IMR-90 (cell line): ENCODE measurements at regions not wholly inside any gene's neighbourhood (a gene's known extent, or its start where the extent isn't known, plus 50 kb on each side); places are given as distances from the start of the nearest gene placed in this dataset.

Experiments used
- ATAC-seq: fragments of 200-7000 bp; cut with Tn5 transposase; 2 replicates; pipeline ENCODE4 v1.9.1; 2020; ENCODE audit warnings: low read depth, mild to moderate bottlenecking, moderate library complexity
- BruUV-seq: library from RNA; stranded (reverse); fragments of 400-500 nt; replicated peaks from 2 replicates; lab custom pipeline; 2021; lab: Mats Ljungman, UMichigan
- CTCF ChIA-PET: fragments of 300-600 bp; formaldehyde crosslinking; extraction: SDS; loops from one replicate; lab custom pipeline; 2021; ENCODE audit warnings: antibody characterized with exemption; lab: Yijun Ruan, JAX
- POLR2A ChIA-PET: fragments of 300-600 bp; sonication (Branson Sonifier 250); formaldehyde crosslinking; loops from one replicate; lab custom pipeline; 2022; ENCODE audit warnings: antibody characterized with exemption; ENCODE audit not compliant: unreplicated experiment; lab: Charles Lee
- DNase-seq: peaks from one replicate; pipeline ENCODE4 v3.0.0; 2013
- H2AFZ ChIP-seq: replicated peaks from 2 replicates; pipeline ENCODE3; 2013; ENCODE audit warnings: low read length, mild to moderate bottlenecking; ENCODE audit not compliant: poor library complexity
- H2AK5ac ChIP-seq: 2 replicates; pipeline ENCODE4 v1.6.1; 2013; ENCODE audit warnings: low read depth, low read length, inconsistent platforms
- H2AK9ac ChIP-seq: replicated peaks from 2 replicates; pipeline ENCODE3; 2013; ENCODE audit warnings: mild to moderate bottlenecking, low read depth, low read length, moderate library complexity; ENCODE audit not compliant: poor library complexity
- H2BK120ac ChIP-seq: 2 replicates; pipeline ENCODE4 v1.6.1; 2013; ENCODE audit warnings: low read depth, low read length, inconsistent platforms
- H2BK15ac ChIP-seq: 3 replicates; pipeline ENCODE4 v1.6.1; 2013; ENCODE audit warnings: low read depth, low read length, inconsistent platforms
- H2BK20ac ChIP-seq: 2 replicates; pipeline ENCODE4 v1.6.1; 2013; ENCODE audit warnings: low read depth, mild to moderate bottlenecking, inconsistent platforms, low read length, moderate library complexity
- H2BK5ac ChIP-seq: 2 replicates; pipeline ENCODE4 v1.6.1; 2013; ENCODE audit warnings: mild to moderate bottlenecking, low read depth, low read length, inconsistent platforms; ENCODE audit not compliant: poor library complexity, severe bottlenecking
- H3K14ac ChIP-seq: replicated peaks from 2 replicates; pipeline ENCODE4 v1.6.1; 2013; ENCODE audit warnings: low read depth, low read length, inconsistent platforms
- H3K18ac ChIP-seq: 2 replicates; pipeline ENCODE4 v1.6.1; 2013; ENCODE audit warnings: low read depth, low read length, control low read depth
- H3K23ac ChIP-seq: 2 replicates; pipeline ENCODE4 v1.6.1; 2013; ENCODE audit warnings: low read depth, low read length, inconsistent platforms
- H3K27ac ChIP-seq: 2 replicates; pipeline ENCODE4 v1.5.1; 2013; ENCODE audit warnings: mild to moderate bottlenecking, control low read depth, low read length; ENCODE audit not compliant: insufficient read depth
- H3K27me3 ChIP-seq: 2 replicates; pipeline ENCODE4 v1.6.1; 2013; ENCODE audit warnings: low read length; ENCODE audit not compliant: control insufficient read depth, insufficient read depth
- H3K36me3 ChIP-seq: 2 replicates; pipeline ENCODE4 v1.6.1; 2013; ENCODE audit warnings: low read length, mixed read lengths; ENCODE audit not compliant: control insufficient read depth, insufficient read depth
- H3K4ac ChIP-seq: 2 replicates; pipeline ENCODE4 v1.6.1; 2013; ENCODE audit warnings: low read depth, low read length, inconsistent platforms
- H3K4me1 ChIP-seq: 2 replicates; pipeline ENCODE4 v1.6.1; 2013; ENCODE audit warnings: low read length, mixed read lengths; ENCODE audit not compliant: control insufficient read depth, insufficient read depth
- H3K4me2 ChIP-seq: 2 replicates; pipeline ENCODE4 v1.6.1; 2013; ENCODE audit warnings: low read depth, mild to moderate bottlenecking, control low read depth, low read length, moderate library complexity
- H3K4me3 ChIP-seq: 2 replicates; pipeline ENCODE4 v1.5.1; 2013; ENCODE audit warnings: low read depth, mild to moderate bottlenecking, control low read depth, low read length, moderate library complexity; ENCODE audit not compliant: insufficient read depth
- H3K56ac ChIP-seq: 2 replicates; pipeline ENCODE4 v1.6.1; 2013; ENCODE audit warnings: low read length, inconsistent platforms; ENCODE audit not compliant: insufficient read depth; ENCODE audit errors: extremely low read depth
- H3K79me1 ChIP-seq, 2 experiments: 2 replicates each; pipeline ENCODE4 v1.6.1; 2013; ENCODE audit warnings: low read length in 2 of 2, inconsistent platforms in 1 of 2, low read depth in 1 of 2
- H3K9ac ChIP-seq: 2 replicates; pipeline ENCODE4 v1.6.1; 2013; ENCODE audit warnings: low read depth, low read length, control low read depth
- H3K9me1 ChIP-seq: 2 replicates; pipeline ENCODE4 v1.6.1; 2013; ENCODE audit warnings: low read length, inconsistent platforms; ENCODE audit not compliant: insufficient read depth
- H3K9me3 ChIP-seq: 2 replicates; pipeline ENCODE4 v1.6.1; 2013; ENCODE audit warnings: low read length; ENCODE audit not compliant: control insufficient read depth, insufficient read depth
- H4K20me1 ChIP-seq: 2 replicates; pipeline ENCODE4 v1.6.1; 2013; ENCODE audit warnings: low read length, inconsistent platforms; ENCODE audit not compliant: insufficient read depth
- H4K5ac ChIP-seq: 2 replicates; pipeline ENCODE4 v1.6.1; 2013; ENCODE audit warnings: mild to moderate bottlenecking, low read depth, low read length, control low read depth
- H4K8ac ChIP-seq, 2 experiments: 2 replicates each; pipeline ENCODE4 v1.6.1; 2013; ENCODE audit warnings: low read depth in 2 of 2, low read length in 2 of 2, control low read depth in 1 of 2, inconsistent platforms in 1 of 2
- H4K91ac ChIP-seq: 2 replicates; pipeline ENCODE4 v1.6.1; 2013; ENCODE audit warnings: low read depth, low read length, inconsistent platforms; ENCODE audit not compliant: insufficient read depth
- BHLHE40 ChIP-seq: fragments of 150-350 bp; IDR thresholded peaks from 2 replicates; pipeline ENCODE4 v1.6.1; 2016; ENCODE audit warnings: mild to moderate bottlenecking, low read depth, low read length
- CEBPB ChIP-seq: IDR thresholded peaks from 2 replicates; pipeline ENCODE4 v1.6.1; 2012; ENCODE audit warnings: low read depth, low read length, improper control_type of control experiment
- CHD1 ChIP-seq: IDR thresholded peaks from 2 replicates; pipeline ENCODE4 v1.6.1; 2012; ENCODE audit warnings: low read depth, low read length, improper control_type of control experiment
- FOS ChIP-seq: fragments of 150-350 bp; IDR thresholded peaks from 2 replicates; pipeline ENCODE4 v1.6.1; 2016; ENCODE audit warnings: low read depth, low read length
- MAFK ChIP-seq: IDR thresholded peaks from 2 replicates; pipeline ENCODE4 v1.6.1; 2012; ENCODE audit warnings: low read depth, low read length, improper control_type of control experiment
- MAZ ChIP-seq: IDR thresholded peaks from 2 replicates; pipeline ENCODE4 v1.6.1; 2012; ENCODE audit warnings: low read depth, mild to moderate bottlenecking, low read length, improper control_type of control experiment, moderate library complexity, borderline replicate concordance
- MXI1 ChIP-seq: IDR thresholded peaks from 2 replicates; pipeline ENCODE4 v1.6.1; 2012; ENCODE audit warnings: low read depth, mild to moderate bottlenecking, low read length, moderate library complexity, borderline replicate concordance
- NFE2L2 ChIP-seq: fragments of 150-350 bp; IDR thresholded peaks from 2 replicates; pipeline ENCODE4 v1.6.1; 2016; ENCODE audit warnings: low read depth, mild to moderate bottlenecking, low read length
- POLR2A ChIP-seq: IDR thresholded peaks from 2 replicates; pipeline ENCODE4 v1.6.1; 2012; ENCODE audit warnings: mild to moderate bottlenecking, low read depth, low read length
- RAD21 ChIP-seq: IDR thresholded peaks from 2 replicates; pipeline ENCODE4 v1.6.1; 2012; ENCODE audit warnings: low read length, improper control_type of control experiment
- RCOR1 ChIP-seq: IDR thresholded peaks from 2 replicates; pipeline ENCODE4 v1.6.1; 2012; ENCODE audit warnings: mild to moderate bottlenecking, low read length, improper control_type of control experiment; ENCODE audit not compliant: insufficient replicate concordance
- RFX5 ChIP-seq: IDR thresholded peaks from 2 replicates; pipeline ENCODE4 v1.8.0; 2012; ENCODE audit warnings: low read depth, mild to moderate bottlenecking, low read length, moderate library complexity
- WGBS, 2 experiments: methylation state at CpG; one replicate each; pipeline versions ENCODE4 v1.1.5 to v1.1.7; 2013; ENCODE audit warnings: missing lambda C conversion rate in 2 of 2; ENCODE audit not compliant: insufficient read length in 1 of 2; ENCODE audit errors: extremely low coverage in 2 of 2; 5-methylcytosine and 5-hydroxymethylcytosine counted together
- dilution Hi-C: fragments of 300-500 bp; cut with HindIII; formaldehyde crosslinking; loops from one replicate; pipeline ENCODE4 v1.14.3; 2018; ENCODE audit warnings: low sequenced_read_pairs; ENCODE audit not compliant: unreplicated experiment
- in situ Hi-C: fragments of 300-500 bp; cut with MboI; formaldehyde crosslinking; loops from 3 replicates; pipeline ENCODE4 v1.14.3; 2019; ENCODE audit warnings: low sequenced_read_pairs, inconsistent platforms, mixed read lengths
- intact Hi-C: fragments of 100-400 bp; cut with micrococcal nuclease; formaldehyde crosslinking; loops from 2 replicates; pipeline ENCODE4 v1.10.0; 2022
- TF ChIP-seq, protein P1 (sequence below): fragments of 150-350 bp; IDR thresholded peaks from 2 replicates; pipeline ENCODE4 v1.6.1; 2016; ENCODE audit warnings: low read depth, mild to moderate bottlenecking, low read length, moderate library complexity, borderline replicate concordance

DNA sequence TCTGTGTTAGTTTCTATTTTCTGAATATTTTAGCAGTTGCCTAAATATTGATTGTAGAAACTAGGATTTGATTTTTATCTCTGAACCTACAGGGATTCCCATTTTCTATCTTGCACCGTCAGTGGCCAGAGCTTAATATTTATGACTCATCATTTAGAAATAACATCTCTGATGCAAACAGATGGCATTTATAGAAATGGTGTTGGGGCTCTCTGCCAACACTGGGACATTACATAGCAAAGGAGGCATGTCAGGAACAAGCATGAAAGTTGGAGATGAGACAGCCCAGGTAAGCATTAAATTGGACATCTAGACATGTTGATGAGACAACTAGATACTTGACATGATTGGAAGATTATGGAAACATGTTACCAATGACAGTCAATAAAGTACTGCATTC is 165.3 kb upstream of the SYT4 start:
- Histone ChIP-seq H3K18ac (no peak overlapping the region), H4K91ac (no peak overlapping the region), H3K9me1 (no peaks in the 10 kb centered on the region), H4K8ac (no peak overlapping the region), H3K27me3 (no peaks in the 10 kb centered on the region), H3K4me1 (no peaks in the 10 kb centered on the region), H2AFZ (no peak overlapping the region), H3K36me3 (no peaks in the 10 kb centered on the region), H4K20me1 (no peaks in the 10 kb centered on the region), H4K5ac (no peak overlapping the region), H3K9me3 (peaks cover 8% of the 10 kb centered on the region), H2BK5ac (no peak overlapping the region), H3K23ac (no peak overlapping the region), H3K4ac (no peak overlapping the region), H3K14ac (no peak overlapping the region), H2AK5ac (no peak overlapping the region), H3K4me2 (no peak overlapping the region), H2AK9ac (no peak overlapping the region), H3K79me1 (no peaks in the 10 kb centered on the region), H3K56ac (no peak overlapping the region), H2BK15ac (no peak overlapping the region), H2BK120ac (no peak overlapping the region), H3K27ac (no peak overlapping the region), H3K9ac (no peak overlapping the region), H2BK20ac (no peak overlapping the region), H3K4me3 (no peak overlapping the region)
- no peak for ATAC-seq
- TF ChIP-seq, protein P1, sequence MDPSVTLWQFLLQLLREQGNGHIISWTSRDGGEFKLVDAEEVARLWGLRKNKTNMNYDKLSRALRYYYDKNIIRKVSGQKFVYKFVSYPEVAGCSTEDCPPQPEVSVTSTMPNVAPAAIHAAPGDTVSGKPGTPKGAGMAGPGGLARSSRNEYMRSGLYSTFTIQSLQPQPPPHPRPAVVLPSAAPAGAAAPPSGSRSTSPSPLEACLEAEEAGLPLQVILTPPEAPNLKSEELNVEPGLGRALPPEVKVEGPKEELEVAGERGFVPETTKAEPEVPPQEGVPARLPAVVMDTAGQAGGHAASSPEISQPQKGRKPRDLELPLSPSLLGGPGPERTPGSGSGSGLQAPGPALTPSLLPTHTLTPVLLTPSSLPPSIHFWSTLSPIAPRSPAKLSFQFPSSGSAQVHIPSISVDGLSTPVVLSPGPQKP: no peak
- TF ChIP-seq POLR2A (no peak), CHD1 (no peak), BHLHE40 (no peak), CEBPB (no peak), FOS (no peak), RCOR1 (no peak), RAD21 (no peak), MAZ (no peak), NFE2L2 (no peak), MXI1 (no peak), RFX5 (no peak), MAFK (no peak)
- no CpG with 5 or more reads among the region's 1 CpG for WGBS, 2 experiments
- ChIA-PET CTCF (no interaction called here), POLR2A (no interaction called here)
- no TSS peak for BruUV-seq
- DNase-seq: no peak
- dilution Hi-C loops (no loop called here), intact Hi-C loops (no loop called here), in situ Hi-C loops (no loop called here)
